CD4-positive, alpha-beta T cell (primary cell): ENCODE measurements at regions not wholly inside any gene's neighbourhood (a gene's known extent, or its start where the extent isn't known, plus 50 kb on each side); places are given as distances from the start of the nearest gene placed in this dataset.

Experiments used
- ATAC-seq: fragments of 200-7000 bp; cut with Tn5 transposase; one replicate; pipeline ENCODE4 v1.10.0; 2022; ENCODE audit warnings: mild to moderate bottlenecking; ENCODE audit not compliant: poor library complexity
- CTCF ChIA-PET: fragments of 350-600 bp; sonication (Branson Sonifier 250); formaldehyde crosslinking; loops from one replicate; lab custom pipeline; 2021; ENCODE audit warnings: antibody characterized with exemption, inconsistent platforms; lab: Charles Lee
- POLR2A ChIA-PET: fragments of 350-600 bp; sonication (Branson Sonifier 250); formaldehyde crosslinking; loops from one replicate; lab custom pipeline; 2021; ENCODE audit warnings: antibody characterized with exemption, inconsistent platforms; lab: Charles Lee
- DNase-seq, 14 experiments: peaks; one replicate each; pipeline ENCODE4 v3.0.0-alpha.2; 2013 to 2020; ENCODE audit warnings: mixed read lengths in 2 of 14
- H3K27ac ChIP-seq, 2 donors: one replicate each; pipeline versions ENCODE4 v1.5.1 to v1.7.0; 2013; ENCODE audit warnings: low read length in 2 of 2, low read depth in 1 of 2, mild to moderate bottlenecking in 1 of 2
- H3K27me3 ChIP-seq, 2 experiments: 1 replicate in 1 of 2; 2 replicates in 1 of 2; pipeline versions ENCODE4 v1.6.1 to v1.7.0; 2013; ENCODE audit warnings: low read length in 2 of 2, control low read depth in 1 of 2, mild to moderate bottlenecking in 1 of 2, moderate library complexity in 1 of 2; ENCODE audit not compliant: insufficient read depth in 2 of 2, control insufficient read depth in 1 of 2
- H3K36me3 ChIP-seq: one replicate; pipeline ENCODE4 v1.6.1; 2013; ENCODE audit warnings: low read length, control low read depth; ENCODE audit not compliant: insufficient read depth
- H3K4me1 ChIP-seq: one replicate; pipeline ENCODE4 v1.6.1; 2013; ENCODE audit warnings: low read length, control low read depth; ENCODE audit not compliant: insufficient read depth
- H3K4me3 ChIP-seq: one replicate; pipeline ENCODE4 v1.5.1; 2013; ENCODE audit warnings: mild to moderate bottlenecking, low read length, moderate library complexity
- H3K9me3 ChIP-seq, 2 experiments: 1 replicate in 1 of 2; 2 replicates in 1 of 2; pipeline versions ENCODE4 v1.6.1 to v1.7.0; 2013; ENCODE audit warnings: low read length in 2 of 2, mild to moderate bottlenecking in 2 of 2, control low read depth in 1 of 2, moderate library complexity in 1 of 2; ENCODE audit not compliant: control insufficient read depth in 1 of 2, insufficient read depth in 1 of 2
- H3K27ac Mint-ChIP-seq: one replicate; pipeline ENCODE4 v1.8.0; 2020; ENCODE audit warnings: mixed read lengths
- H3K27me3 Mint-ChIP-seq: one replicate; pipeline ENCODE4 v1.8.0; 2021; ENCODE audit warnings: mixed read lengths
- H3K36me3 Mint-ChIP-seq: one replicate; pipeline ENCODE4 v1.8.0; 2021; ENCODE audit warnings: low read depth, mixed read lengths
- H3K4me1 Mint-ChIP-seq: one replicate; pipeline ENCODE4 v1.8.0; 2021; ENCODE audit warnings: low read depth, mixed read lengths
- H3K4me3 Mint-ChIP-seq: one replicate; pipeline ENCODE4 v1.8.0; 2020; ENCODE audit warnings: mild to moderate bottlenecking, mixed read lengths
- H3K9me3 Mint-ChIP-seq: one replicate; pipeline ENCODE4 v1.8.0; 2020; ENCODE audit warnings: mixed read lengths
- intact Hi-C, 2 experiments: fragments of 100-400 bp; cut with DNase I in 1 of 2; cut with micrococcal nuclease in 1 of 2; formaldehyde crosslinking; loops; one replicate each; pipeline versions ENCODE4 v1.15.1 to v1.9.0; 2023 to 2025; cut with DNase I, micrococcal nuclease
- TF ChIP-seq, protein P1 (sequence below): fragments of 200-600 bp; IDR thresholded peaks from one replicate; pipeline ENCODE4 v1.8.0; 2022; ENCODE audit warnings: antibody characterized with exemption, mild to moderate bottlenecking

DNA sequence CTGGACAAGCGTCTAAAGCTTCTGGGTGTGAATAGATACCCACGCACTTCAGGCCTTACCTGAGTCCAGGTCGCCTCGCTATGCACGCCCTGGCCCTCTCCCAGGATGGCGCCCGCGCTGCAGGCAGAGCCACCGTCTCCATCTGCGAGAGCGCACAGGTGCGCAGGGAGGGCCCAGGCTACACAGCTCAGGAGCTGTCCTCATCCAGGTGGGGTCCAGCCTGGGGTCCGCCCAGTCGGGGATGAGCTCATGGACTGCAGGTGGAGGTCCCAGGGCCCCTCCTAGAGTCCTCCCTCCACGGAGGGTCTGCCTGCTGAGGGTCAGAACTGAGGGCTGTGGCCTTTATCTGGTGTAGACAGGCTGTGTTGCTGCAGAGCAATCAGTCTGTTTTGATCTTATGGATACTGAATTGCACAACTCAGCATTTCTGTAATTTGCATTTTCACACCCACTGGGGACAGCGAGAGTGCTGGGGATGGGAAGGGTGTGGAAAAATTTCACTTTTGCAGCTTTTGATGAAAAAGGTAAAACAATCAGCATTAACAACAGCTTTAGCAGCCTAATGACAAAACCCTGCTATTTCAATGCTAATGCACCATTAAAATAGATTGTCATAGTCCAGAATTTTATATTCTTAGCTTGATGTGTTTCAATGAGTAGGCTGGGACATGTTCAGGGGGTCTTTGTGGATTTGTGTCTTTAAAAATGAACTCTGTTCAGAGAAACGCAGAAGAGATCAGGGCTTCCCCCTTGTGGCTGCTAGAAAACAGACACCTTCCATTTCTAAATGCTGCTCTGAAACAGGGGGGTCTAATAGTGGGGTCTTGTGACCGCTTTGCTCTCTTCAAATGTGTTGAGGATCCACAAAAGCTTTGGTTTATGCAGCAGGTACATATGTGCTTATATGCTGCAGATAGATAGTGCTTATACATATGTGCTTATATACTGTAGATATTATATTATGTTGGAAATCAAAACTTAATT, 77.8 kb upstream of the PHACTR3 start:
- TF ChIP-seq, protein P1, sequence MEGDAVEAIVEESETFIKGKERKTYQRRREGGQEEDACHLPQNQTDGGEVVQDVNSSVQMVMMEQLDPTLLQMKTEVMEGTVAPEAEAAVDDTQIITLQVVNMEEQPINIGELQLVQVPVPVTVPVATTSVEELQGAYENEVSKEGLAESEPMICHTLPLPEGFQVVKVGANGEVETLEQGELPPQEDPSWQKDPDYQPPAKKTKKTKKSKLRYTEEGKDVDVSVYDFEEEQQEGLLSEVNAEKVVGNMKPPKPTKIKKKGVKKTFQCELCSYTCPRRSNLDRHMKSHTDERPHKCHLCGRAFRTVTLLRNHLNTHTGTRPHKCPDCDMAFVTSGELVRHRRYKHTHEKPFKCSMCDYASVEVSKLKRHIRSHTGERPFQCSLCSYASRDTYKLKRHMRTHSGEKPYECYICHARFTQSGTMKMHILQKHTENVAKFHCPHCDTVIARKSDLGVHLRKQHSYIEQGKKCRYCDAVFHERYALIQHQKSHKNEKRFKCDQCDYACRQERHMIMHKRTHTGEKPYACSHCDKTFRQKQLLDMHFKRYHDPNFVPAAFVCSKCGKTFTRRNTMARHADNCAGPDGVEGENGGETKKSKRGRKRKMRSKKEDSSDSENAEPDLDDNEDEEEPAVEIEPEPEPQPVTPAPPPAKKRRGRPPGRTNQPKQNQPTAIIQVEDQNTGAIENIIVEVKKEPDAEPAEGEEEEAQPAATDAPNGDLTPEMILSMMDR = no peak
- Histone ChIP-seq H3K4me3 (no peak overlapping the region), H3K27me3 (peaks cover 25 to 33% of the 10 kb centered on the region in 2 experiments), H3K4me1 (peaks cover 3% of the 10 kb centered on the region), H3K36me3 (no peaks in the 10 kb centered on the region), H3K27ac (no peak overlapping the region), H3K9me3 (peaks cover 0 to 10% of the 10 kb centered on the region in 2 experiments)
- no peak overlapping the region for H3K27ac Mint-ChIP-seq
- ChIA-PET CTCF (no interaction called here), POLR2A (no interaction called here)
- H3K4me3 Mint-ChIP-seq = no peak overlapping the region
- ATAC-seq (no peak), DNase-seq (no peak)
- H3K9me3 Mint-ChIP-seq = no peaks in the 10 kb centered on the region
- H3K36me3 Mint-ChIP-seq = no peaks in the 10 kb centered on the region
- H3K4me1 Mint-ChIP-seq = no peaks in the 10 kb centered on the region
- peaks cover 72% of the 10 kb centered on the region for H3K27me3 Mint-ChIP-seq
- intact Hi-C loops = no loop called here

DNA sequence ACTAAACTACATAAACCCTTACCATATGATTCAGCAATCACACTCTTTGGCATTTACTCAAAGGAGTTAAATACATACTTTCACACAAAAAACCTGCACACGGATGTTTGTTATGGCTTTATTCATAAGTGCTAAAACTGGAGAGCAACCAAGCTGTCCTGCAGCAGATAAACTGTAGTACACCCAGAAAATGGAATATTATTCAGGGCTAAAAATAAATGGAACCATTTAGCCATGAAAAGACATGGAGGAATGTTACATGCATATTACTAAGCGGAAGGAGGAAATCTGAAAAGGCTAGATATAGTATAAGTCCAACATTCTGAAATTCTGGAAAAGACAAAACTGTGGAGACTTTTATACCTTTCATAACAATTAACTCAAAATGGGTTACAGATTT, 73.6 kb upstream of the PHACTR3 start:
- H3K36me3 Mint-ChIP-seq = no peaks in the 10 kb centered on the region
- DNase-seq = no peak
- no peak for ATAC-seq
- Histone ChIP-seq H3K9me3 (peaks cover 0 to 6% of the 10 kb centered on the region in 2 experiments), H3K36me3 (no peaks in the 10 kb centered on the region), H3K4me3 (no peak overlapping the region), H3K4me1 (no peaks in the 10 kb centered on the region), H3K27ac (no peak overlapping the region), H3K27me3 (peaks cover 17 to 21% of the 10 kb centered on the region in 2 experiments)
- no peak overlapping the region for H3K4me3 Mint-ChIP-seq
- no peaks in the 10 kb centered on the region for H3K4me1 Mint-ChIP-seq
- H3K27me3 Mint-ChIP-seq = peaks cover 40% of the 10 kb centered on the region
- CTCF ChIA-PET = no interaction called here
- intact Hi-C loops = no loop called here
- POLR2A ChIA-PET = no interaction called here
- H3K9me3 Mint-ChIP-seq = no peaks in the 10 kb centered on the region
- TF ChIP-seq, protein P1 = no peak
- H3K27ac Mint-ChIP-seq = no peak overlapping the region

DNA sequence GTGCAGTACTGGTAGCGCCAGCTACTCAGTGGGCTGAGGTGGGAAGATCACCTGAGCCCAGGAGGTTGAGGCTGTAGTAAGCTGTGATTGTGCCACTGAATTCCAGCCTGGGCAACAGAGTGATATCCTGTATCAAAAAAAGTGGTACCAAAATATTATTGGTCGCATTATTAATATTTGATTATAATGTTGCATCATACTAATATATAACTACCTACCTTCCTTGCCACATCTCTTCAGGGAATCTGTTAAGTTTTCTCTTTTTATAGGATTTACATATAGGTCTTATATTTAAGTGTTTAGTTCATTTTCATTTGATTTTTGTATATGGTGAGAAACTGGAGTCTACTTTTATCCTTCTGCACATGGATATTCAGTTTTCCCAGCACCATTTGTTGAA, 66.3 kb upstream of the PHACTR3 start:
- TF ChIP-seq, protein P1 = no peak
- no peak overlapping the region for H3K27ac Mint-ChIP-seq
- ATAC-seq (no peak), DNase-seq (no peak)
- Histone ChIP-seq H3K36me3 (no peaks in the 10 kb centered on the region), H3K4me1 (no peaks in the 10 kb centered on the region), H3K27me3 (no peaks in the 10 kb centered on the region), H3K4me3 (no peak overlapping the region), H3K27ac (no peak overlapping the region), H3K9me3 (peaks cover 4 to 12% of the 10 kb centered on the region in 2 experiments)
- H3K36me3 Mint-ChIP-seq = no peaks in the 10 kb centered on the region
- no peak overlapping the region for H3K4me3 Mint-ChIP-seq
- peaks cover 9% of the 10 kb centered on the region for H3K9me3 Mint-ChIP-seq
- intact Hi-C loops = no loop called here
- peaks cover 41% of the 10 kb centered on the region for H3K27me3 Mint-ChIP-seq
- ChIA-PET POLR2A (no interaction called here), CTCF (no interaction called here)
- no peaks in the 10 kb centered on the region for H3K4me1 Mint-ChIP-seq
